ENCODE measurements at regions not wholly inside any gene's neighbourhood (a gene's known extent, or its start where the extent isn't known, plus 50 kb on each side); places are given as distances from the start of the nearest gene placed in this dataset.

GRCh38 chr6:9409126-9409525 lies 973.8 kb upstream of the SLC35B3 start:
- no peak for DNase-seq (ENCODE audit: low spot score)

DNA sequence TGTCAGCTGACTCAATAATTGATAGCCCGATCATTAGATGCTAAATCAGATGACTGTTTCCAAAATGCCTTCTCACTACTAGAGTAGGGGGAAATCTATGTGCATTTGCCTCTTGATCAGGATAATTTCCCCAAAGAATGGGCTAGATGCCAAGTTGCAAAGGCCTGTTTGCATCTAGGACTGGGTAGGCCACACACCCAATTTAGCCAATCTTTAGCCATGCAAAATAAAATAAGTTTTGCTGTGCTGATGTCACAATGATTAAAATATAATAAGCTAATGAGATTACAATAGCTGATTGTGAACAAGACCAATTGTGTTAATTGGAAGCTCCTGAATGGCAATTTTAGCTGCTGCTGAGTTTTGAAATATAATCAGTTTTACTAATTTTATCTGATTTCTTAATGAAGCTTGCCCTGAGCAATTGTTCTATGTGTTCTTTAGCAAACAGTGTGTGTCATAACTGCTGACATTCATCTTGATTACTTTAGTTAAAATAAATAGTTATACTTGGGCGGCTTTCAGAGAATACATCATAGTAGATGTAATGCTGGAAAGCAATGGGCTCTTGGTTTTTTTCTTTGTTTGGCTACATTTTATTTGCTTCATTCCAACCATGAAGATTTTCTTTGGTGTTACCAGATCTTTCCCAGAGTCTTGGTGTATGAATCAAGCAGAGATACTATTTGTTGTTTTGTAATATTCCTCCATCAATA lies 973.2 kb upstream of the SLC35B3 start:
- no peak for DNase-seq (ENCODE audit: low spot score)

DNA sequence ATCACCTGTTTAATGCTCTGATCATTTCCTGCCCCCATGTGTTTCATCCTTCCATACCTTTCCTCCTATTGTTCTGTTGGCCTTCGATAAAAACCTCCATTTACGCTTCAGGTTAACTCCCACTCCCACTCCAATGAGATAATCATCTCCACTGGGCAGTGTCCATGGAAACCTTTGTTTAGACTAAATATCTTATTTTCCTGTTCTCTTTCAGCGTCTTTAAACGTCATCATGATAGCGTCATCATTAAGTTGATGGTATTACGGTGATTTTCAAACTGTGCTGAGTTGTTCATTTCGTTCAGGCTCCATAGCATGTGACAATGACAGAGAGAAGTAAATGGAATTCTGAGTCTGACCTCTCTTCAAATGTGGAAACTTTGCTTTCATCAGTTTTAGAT lies 970.5 kb upstream of the SLC35B3 start:
- DNase-seq (ENCODE audit: low spot score): no peak

DNA sequence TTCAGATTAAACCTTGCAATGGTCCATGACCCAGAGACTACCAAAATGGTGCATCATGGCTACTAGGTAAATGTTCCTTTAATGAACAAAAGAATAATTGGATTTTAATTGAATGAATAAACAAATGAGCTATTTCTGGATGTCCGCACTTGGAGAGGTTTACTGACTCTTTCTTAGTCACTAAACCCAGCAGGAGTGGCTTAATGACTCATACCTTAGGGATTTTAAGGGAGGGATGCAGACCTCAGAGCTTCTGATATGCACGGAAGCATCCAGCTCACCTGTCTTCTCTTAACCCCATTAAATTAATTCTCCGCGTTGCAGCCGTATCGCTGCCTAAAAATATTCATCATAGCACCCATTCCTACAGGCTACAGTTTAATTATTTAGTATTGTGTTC lies 970.0 kb upstream of the SLC35B3 start:
- peak; percentile 17 for DNase-seq (ENCODE audit: low spot score)

DNA sequence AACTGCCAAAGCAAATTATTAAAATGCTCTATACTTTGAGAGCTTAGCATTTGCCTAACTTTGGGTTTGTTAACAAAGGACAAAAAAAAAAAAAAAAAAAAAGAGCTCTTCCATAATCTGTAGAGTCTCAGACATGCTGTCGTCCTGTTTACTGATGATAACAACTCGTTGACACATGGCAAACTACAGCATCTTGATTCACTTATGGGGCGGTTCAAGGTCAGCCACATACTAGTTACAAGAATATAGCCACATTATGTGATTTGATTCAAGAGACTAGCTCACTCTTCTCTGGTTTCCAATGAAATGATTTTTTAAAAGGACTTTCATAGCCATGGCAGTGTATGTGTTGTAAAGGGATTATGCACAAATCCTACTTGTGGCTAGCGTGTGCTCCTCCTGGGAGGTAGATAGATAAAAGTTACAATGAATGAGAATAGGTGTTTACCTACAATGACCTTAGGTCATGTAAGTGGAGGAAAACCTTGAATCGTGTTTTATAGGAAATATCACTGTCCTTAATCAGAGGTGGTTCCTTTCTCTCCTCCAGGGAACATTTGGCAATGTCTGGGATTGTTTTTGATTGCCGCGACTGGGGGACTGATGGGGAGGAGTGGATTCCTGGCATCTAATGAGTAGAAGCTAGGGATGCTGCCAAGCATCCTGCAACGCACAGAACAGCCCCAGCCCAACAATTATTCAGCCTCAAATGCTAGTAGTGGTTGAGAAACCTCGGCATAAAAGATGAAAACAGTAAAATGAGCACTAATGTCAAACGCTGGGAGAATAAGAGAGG lies 969.2 kb upstream of the SLC35B3 start:
- no peak for DNase-seq (ENCODE audit: low spot score)

- no peak for DNase-seq (ENCODE audit: low spot score)
Observed at GRCh38 chr6:9403736-9404135, 968.4 kb upstream of the SLC35B3 start.

GRCh38 chr6:9401960-9402359 lies 966.6 kb upstream of the SLC35B3 start:
- DNase-seq (ENCODE audit: low spot score): no peak

GRCh38 chr6:9399916-9400315 lies 964.6 kb upstream of the SLC35B3 start:
- peak; percentile 43 for DNase-seq (ENCODE audit: low spot score)

- no peak for DNase-seq (ENCODE audit: low spot score)
Observed at GRCh38 chr6:9398767-9399373, 963.5 kb upstream of the SLC35B3 start.

GRCh38 chr6:9398071-9398766 lies 962.9 kb upstream of the SLC35B3 start:
- DNase-seq (ENCODE audit: low spot score): peak; percentile 19

GRCh38 chr6:9388596-9388995 lies 953.3 kb upstream of the SLC35B3 start:
- DNase-seq (ENCODE audit: low spot score): no peak

DNA sequence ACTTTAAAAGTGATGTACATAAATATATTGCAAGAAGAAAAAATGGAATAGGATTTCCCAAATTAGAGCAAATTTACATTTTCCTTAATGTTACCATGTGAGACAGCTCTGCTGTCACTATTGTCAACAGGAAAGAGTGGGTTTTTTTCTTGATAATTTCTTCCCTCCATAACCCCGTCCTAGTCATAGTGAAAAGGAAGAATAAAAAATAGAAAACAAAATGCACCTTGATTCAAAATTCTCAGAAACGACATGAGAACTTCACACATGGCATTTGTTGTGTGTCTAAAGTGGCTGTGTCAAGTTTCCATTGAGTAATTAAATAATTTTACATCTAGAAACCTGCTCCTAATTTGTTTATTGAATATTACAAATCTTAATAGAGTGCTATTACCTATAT lies 945.2 kb upstream of the SLC35B3 start:
- no peak for DNase-seq (ENCODE audit: low spot score)

- DNase-seq (ENCODE audit: low spot score): no peak
Observed at GRCh38 chr6:9373308-9373707, 938.0 kb upstream of the SLC35B3 start.

GRCh38 chr6:9370480-9370879 lies 935.1 kb upstream of the SLC35B3 start:
- DNase-seq (ENCODE audit: low spot score): no peak

- DNase-seq (ENCODE audit: low spot score): no peak
Observed at GRCh38 chr6:9365378-9365777, 930.0 kb upstream of the SLC35B3 start.

DNA sequence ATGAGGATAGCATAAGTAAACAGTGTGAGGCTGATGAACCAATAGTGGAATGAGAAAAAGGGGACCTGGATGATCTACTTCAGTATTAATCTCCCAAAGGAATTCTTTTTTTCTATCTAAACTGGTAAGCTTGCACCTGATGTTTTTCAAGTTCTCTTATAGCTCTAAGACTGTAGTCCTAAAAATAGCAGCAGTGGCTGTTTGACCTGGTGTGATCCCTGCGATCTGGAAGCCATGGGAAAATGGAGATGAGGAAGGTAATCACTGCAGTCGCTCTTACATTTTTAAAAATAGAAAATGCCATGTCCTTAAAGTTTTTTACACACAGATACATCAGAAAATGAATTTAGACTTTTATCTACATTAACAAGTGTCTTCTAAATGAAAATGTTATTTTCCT lies 926.4 kb upstream of the SLC35B3 start:
- DNase-seq (ENCODE audit: low spot score): no peak

- no peak for DNase-seq (ENCODE audit: low spot score)
Observed at GRCh38 chr6:9360881-9361280, 925.5 kb upstream of the SLC35B3 start.

DNA sequence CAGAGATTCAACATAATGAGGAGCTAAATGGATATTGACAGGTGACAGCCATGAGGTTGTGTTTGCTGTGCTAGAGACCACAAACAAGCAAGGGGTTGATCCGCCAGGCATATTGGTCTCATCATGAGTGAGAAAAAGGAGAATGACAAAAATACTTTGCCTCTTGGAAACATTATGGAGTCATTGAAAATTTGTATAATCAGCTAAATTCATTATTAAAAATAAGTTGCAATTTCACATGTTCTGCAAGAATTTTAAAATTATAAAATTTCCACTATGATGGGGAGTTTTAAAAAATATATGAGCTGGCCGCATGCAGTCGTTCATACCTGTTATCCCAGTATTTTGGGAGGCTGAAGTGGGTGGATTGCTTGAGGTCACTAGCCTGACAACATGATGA lies 912.3 kb upstream of the SLC35B3 start:
- no peak for DNase-seq (ENCODE audit: low spot score)

GRCh38 chr6:9346923-9347322 lies 911.6 kb upstream of the SLC35B3 start:
- no peak for DNase-seq (ENCODE audit: low spot score)

GRCh38 chr6:9335431-9335830 lies 900.1 kb upstream of the SLC35B3 start:
- no peak for DNase-seq (ENCODE audit: low spot score)

GRCh38 chr6:9334979-9335378 lies 899.6 kb upstream of the SLC35B3 start:
- no peak for DNase-seq (ENCODE audit: low spot score)

- no peak for DNase-seq (ENCODE audit: low spot score)
Observed at GRCh38 chr6:9332241-9332780, 897.0 kb upstream of the SLC35B3 start.

Measured in HT-29 (cell line).